SK-N-SH treated with all-trans-retinoic acid at 6 μM for 48 hours (cell line): ENCODE measurements at regions not wholly inside any gene's neighbourhood (a gene's known extent, or its start where the extent isn't known, plus 50 kb on each side); places are given as distances from the start of the nearest gene placed in this dataset.

Experiments
- ATAC-seq: fragments of 200-7000 bp; cut with Tn5 transposase; 3 replicates; pipeline ENCODE4 v1.9.1; 2020; ENCODE audit warnings: mild to moderate bottlenecking, moderate library complexity
- ARNTL ChIP-seq: fragments of 450-650 bp; formaldehyde crosslinking; IDR thresholded peaks from 2 replicates; pipeline ENCODE4 v1.5.0; 2020; ENCODE audit warnings: low read depth, mild to moderate bottlenecking, moderate library complexity, borderline replicate concordance
- BACH2 ChIP-seq: fragments of 250-450 bp; sonication (Bioruptor Pico); IDR thresholded peaks from 2 replicates; pipeline ENCODE4 v1.9.0; 2021; ENCODE audit warnings: mild to moderate bottlenecking, borderline replicate concordance
- CREB5 ChIP-seq: fragments of 250-450 bp; sonication (Bioruptor Pico); IDR thresholded peaks from 2 replicates; pipeline ENCODE4 v1.5.1; 2020; ENCODE audit warnings: low read depth, mild to moderate bottlenecking, moderate library complexity
- CSDC2 ChIP-seq: fragments of 250-450 bp; sonication (Bioruptor Pico); IDR thresholded peaks from 2 replicates; pipeline ENCODE4 v1.5.0; 2020; ENCODE audit warnings: mild to moderate bottlenecking, moderate library complexity
- CSRNP3 ChIP-seq: fragments of 250-450 bp; sonication (Bioruptor Pico); IDR thresholded peaks from 2 replicates; pipeline ENCODE4 v1.5.1; 2021; ENCODE audit warnings: mild to moderate bottlenecking, moderate library complexity
- ESRRG ChIP-seq: fragments of 250-450 bp; sonication (Bioruptor Pico); IDR thresholded peaks from 2 replicates; pipeline ENCODE4 v1.6.1; 2021; ENCODE audit warnings: mild to moderate bottlenecking
- GLIS3 ChIP-seq: fragments of 250-450 bp; sonication (Bioruptor Pico); IDR thresholded peaks from 2 replicates; pipeline ENCODE4 v1.5.0; 2020; ENCODE audit warnings: mild to moderate bottlenecking, moderate library complexity
- ISL1 ChIP-seq: fragments of 250-450 bp; sonication (Bioruptor Pico); IDR thresholded peaks from 2 replicates; pipeline ENCODE4 v2.1.2; 2022; ENCODE audit warnings: mild to moderate bottlenecking, moderate library complexity
- OSR1 ChIP-seq: fragments of 250-450 bp; sonication (Bioruptor Pico); IDR thresholded peaks from 2 replicates; pipeline ENCODE4 v1.8.0; 2022; ENCODE audit warnings: moderate library complexity, mild to moderate bottlenecking, inconsistent platforms
- PPARA ChIP-seq: fragments of 250-450 bp; sonication (Bioruptor Pico); IDR thresholded peaks from 2 replicates; pipeline ENCODE4 v1.5.0; 2020; ENCODE audit warnings: mild to moderate bottlenecking, borderline replicate concordance
- RARB ChIP-seq: fragments of 250-450 bp; sonication (Bioruptor Pico); IDR thresholded peaks from 2 replicates; pipeline ENCODE4 v1.8.0; 2021; ENCODE audit warnings: mild to moderate bottlenecking, moderate library complexity
- SNAI2 ChIP-seq: fragments of 250-450 bp; sonication (Bioruptor Pico); IDR thresholded peaks from 2 replicates; pipeline ENCODE4 v1.5.0; 2020; ENCODE audit warnings: mild to moderate bottlenecking, moderate library complexity
- TCF4 ChIP-seq: fragments of 250-450 bp; sonication (Bioruptor Pico); IDR thresholded peaks from 2 replicates; pipeline ENCODE4 v1.8.0; 2021; ENCODE audit warnings: mild to moderate bottlenecking, moderate library complexity, borderline replicate concordance
- TOX ChIP-seq: fragments of 250-450 bp; sonication (Bioruptor Pico); IDR thresholded peaks from 2 replicates; pipeline ENCODE4 v1.8.0; 2021; ENCODE audit warnings: mild to moderate bottlenecking, moderate library complexity, borderline replicate concordance
- ZC3H10 ChIP-seq: fragments of 250-450 bp; sonication (Bioruptor Pico); IDR thresholded peaks from 2 replicates; pipeline ENCODE4 v1.5.1; 2021; ENCODE audit warnings: mild to moderate bottlenecking, moderate library complexity
- ZNF70 ChIP-seq: fragments of 450-650 bp; formaldehyde crosslinking; IDR thresholded peaks from 2 replicates; pipeline ENCODE4 v1.5.0; 2020; ENCODE audit warnings: mild to moderate bottlenecking, moderate library complexity
- ZNF8 ChIP-seq: fragments of 450-650 bp; formaldehyde crosslinking; IDR thresholded peaks from 2 replicates; pipeline ENCODE4 v1.5.0; 2020; ENCODE audit warnings: mild to moderate bottlenecking, moderate library complexity
- TF ChIP-seq, protein P1 (sequence below): fragments of 250-450 bp; sonication (Bioruptor Pico); IDR thresholded peaks from 2 replicates; pipeline ENCODE4 v1.8.0; 2021; ENCODE audit warnings: low read depth, mild to moderate bottlenecking, moderate library complexity, borderline replicate concordance
- TF ChIP-seq, protein P2 (sequence below): fragments of 250-450 bp; sonication (Bioruptor Pico); IDR thresholded peaks from 2 replicates; pipeline ENCODE4 v1.5.0; 2020; ENCODE audit warnings: mild to moderate bottlenecking, moderate library complexity

DNA sequence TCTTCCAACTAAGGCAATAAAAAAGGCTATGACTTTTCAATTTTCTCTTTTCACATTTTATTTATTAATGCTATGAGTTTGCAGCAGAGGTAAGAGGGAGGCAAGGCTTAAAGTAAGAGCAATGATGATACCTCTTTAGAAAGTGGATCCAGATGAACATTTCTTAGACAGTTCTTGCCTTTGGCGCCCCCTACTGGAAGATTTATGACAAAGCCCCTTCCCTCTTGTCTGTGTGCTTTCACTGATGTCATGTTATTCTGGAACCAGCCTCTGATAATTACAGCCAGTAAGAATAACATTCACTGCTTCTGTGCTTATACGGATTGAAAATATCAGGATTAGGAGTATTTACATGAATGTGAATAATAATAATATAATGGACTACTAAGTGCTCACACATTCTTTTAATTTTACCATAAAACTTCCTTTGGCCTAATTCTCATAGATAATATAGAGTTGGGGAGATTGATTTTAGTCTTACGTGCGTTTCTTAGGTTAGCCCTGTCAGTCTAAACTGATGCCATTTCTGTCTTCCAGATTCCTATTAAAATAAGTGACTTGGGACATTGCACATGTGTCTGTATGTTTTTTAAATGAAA is 1929.9 kb upstream of the SEL1L start:
- ATAC-seq, result peak; percentile 68

DNA sequence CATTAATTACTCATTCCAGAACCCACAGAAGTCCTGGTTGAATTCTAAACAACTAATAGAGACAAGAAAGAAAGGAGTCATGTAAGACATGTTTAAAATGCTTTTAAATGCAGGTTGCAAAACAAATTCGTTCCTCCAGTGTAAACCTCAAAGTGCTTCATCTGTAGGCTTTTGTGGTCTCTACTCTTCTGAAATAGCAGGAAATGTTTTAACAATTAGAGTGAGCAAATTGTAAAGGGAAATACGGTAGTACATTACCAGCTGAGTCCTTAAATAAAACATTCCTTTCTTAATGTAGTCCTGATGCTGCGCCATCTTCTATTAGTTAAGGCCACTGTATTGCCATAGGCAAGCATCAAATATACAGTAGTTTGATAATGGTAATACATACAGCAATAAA is 1934.2 kb upstream of the SEL1L start:
- no peak for ATAC-seq
- TF ChIP-seq, protein P1, sequence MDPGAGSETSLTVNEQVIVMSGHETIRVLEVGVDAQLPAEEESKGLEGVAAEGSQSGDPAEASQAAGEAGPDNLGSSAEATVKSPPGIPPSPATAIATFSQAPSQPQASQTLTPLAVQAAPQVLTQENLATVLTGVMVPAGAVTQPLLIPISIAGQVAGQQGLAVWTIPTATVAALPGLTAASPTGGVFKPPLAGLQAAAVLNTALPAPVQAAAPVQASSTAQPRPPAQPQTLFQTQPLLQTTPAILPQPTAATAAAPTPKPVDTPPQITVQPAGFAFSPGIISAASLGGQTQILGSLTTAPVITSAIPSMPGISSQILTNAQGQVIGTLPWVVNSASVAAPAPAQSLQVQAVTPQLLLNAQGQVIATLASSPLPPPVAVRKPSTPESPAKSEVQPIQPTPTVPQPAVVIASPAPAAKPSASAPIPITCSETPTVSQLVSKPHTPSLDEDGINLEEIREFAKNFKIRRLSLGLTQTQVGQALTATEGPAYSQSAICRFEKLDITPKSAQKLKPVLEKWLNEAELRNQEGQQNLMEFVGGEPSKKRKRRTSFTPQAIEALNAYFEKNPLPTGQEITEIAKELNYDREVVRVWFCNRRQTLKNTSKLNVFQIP (CRISPR knock-in tag), result no peak

More for the DNA sequence above, 1929.9 kb upstream of the SEL1L start:
- TF ChIP-seq PPARA (CRISPR knock-in tag) (no peak), RARB (no peak), CSDC2 (CRISPR knock-in tag) (no peak), CSRNP3 (CRISPR knock-in tag) (no peak), ISL1 (no peak), TCF4 (CRISPR knock-in tag) (no peak), BACH2 (no peak), ESRRG (no peak), SNAI2 (CRISPR knock-in tag) (no peak), ZC3H10 (no peak), ZNF70 (no peak), TOX (CRISPR knock-in tag) (no peak), CREB5 (CRISPR knock-in tag) (no peak), ZNF8 (CRISPR knock-in tag) (no peak), OSR1 (no peak)
- TF ChIP-seq, protein P2, sequence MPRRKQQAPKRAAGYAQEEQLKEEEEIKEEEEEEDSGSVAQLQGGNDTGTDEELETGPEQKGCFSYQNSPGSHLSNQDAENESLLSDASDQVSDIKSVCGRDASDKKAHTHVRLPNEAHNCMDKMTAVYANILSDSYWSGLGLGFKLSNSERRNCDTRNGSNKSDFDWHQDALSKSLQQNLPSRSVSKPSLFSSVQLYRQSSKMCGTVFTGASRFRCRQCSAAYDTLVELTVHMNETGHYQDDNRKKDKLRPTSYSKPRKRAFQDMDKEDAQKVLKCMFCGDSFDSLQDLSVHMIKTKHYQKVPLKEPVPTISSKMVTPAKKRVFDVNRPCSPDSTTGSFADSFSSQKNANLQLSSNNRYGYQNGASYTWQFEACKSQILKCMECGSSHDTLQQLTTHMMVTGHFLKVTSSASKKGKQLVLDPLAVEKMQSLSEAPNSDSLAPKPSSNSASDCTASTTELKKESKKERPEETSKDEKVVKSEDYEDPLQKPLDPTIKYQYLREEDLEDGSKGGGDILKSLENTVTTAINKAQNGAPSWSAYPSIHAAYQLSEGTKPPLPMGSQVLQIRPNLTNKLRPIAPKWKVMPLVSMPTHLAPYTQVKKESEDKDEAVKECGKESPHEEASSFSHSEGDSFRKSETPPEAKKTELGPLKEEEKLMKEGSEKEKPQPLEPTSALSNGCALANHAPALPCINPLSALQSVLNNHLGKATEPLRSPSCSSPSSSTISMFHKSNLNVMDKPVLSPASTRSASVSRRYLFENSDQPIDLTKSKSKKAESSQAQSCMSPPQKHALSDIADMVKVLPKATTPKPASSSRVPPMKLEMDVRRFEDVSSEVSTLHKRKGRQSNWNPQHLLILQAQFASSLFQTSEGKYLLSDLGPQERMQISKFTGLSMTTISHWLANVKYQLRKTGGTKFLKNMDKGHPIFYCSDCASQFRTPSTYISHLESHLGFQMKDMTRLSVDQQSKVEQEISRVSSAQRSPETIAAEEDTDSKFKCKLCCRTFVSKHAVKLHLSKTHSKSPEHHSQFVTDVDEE, result no peak
- TF ChIP-seq, protein P1 (CRISPR knock-in tag), result no peak
- TF ChIP-seq, all 23 proteins: peak for 0

- no peak for ATAC-seq
- TF ChIP-seq GLIS3, result no peak
- no peak for TF ChIP-seq OSR1
- no peak for TF ChIP-seq ZNF70
- TF ChIP-seq ARNTL (CRISPR knock-in tag), result no peak
- TF ChIP-seq TOX (CRISPR knock-in tag), result no peak
- TF ChIP-seq CREB5 (CRISPR knock-in tag), result no peak
- TF ChIP-seq CSDC2 (CRISPR knock-in tag), result no peak
- TF ChIP-seq, protein P2, result no peak
- TF ChIP-seq TCF4 (CRISPR knock-in tag), result no peak
- TF ChIP-seq, all 23 proteins: peak for 0
Observed at GRCh38 chr14:83470466-83470865, 1936.8 kb upstream of the SEL1L start.
